ENCODE measurements at regions not wholly inside any gene's neighbourhood (a gene's known extent, or its start where the extent isn't known, plus 50 kb on each side); places are given as distances from the start of the nearest gene placed in this dataset.

- Histone ChIP-seq H3K4me2 (ENCODE audit: unreplicated experiment) (no peak overlapping the region), H3K4me1 (ENCODE audit: insufficient read depth) (no peaks in the 10 kb centered on the region), H3K36me3 (ENCODE audit: low read depth) (no peaks in the 10 kb centered on the region), H3K27me3 (replicated peaks; ENCODE audit: insufficient read depth) (no peaks in the 10 kb centered on the region), H2AFZ (no peak overlapping the region), H3K79me2 (ENCODE audit: insufficient read depth) (no peaks in the 10 kb centered on the region), H3K27ac (no peak overlapping the region), H4K20me1 (ENCODE audit: insufficient read depth) (no peaks in the 10 kb centered on the region), H3F3A (ENCODE audit: insufficient read depth) (no peaks in the 10 kb centered on the region), H3K9ac (no peak overlapping the region), H3K4me3 (no peak overlapping the region), H3K9me2 (ENCODE audit: insufficient read depth) (no peaks in the 10 kb centered on the region), H3K9me3 (ENCODE audit: low read depth) (no peaks in the 10 kb centered on the region)
- in situ Hi-C loops (cut with MboI), result no loop called here
- no peak for DNase-seq
- TF ChIP-seq EZH2phosphoT487 (IDR thresholded peaks at IDR 0.05; ENCODE audit: insufficient read depth, low read depth) (no peak), EZH2 (IDR thresholded peaks at IDR 0.05; ENCODE audit: insufficient read depth, poor library complexity, severe bottlenecking) (no peak)
- 45 to 52% methylated on average over 8 of the region's 8 CpGs for WGBS, 2 experiments (ENCODE audit: low coverage in 1 of 2, low lambda C conversion rate in 2 of 2, missing lambda C conversion rate in 2 of 2)
Observed at GRCh38 chr5:5570646-5571045, 148.2 kb downstream of the ICE1 start.

GRCh38 chr5:5564898-5565297 lies 142.4 kb downstream of the ICE1 start:
- H3K27ac ChIP-seq, result no peak overlapping the region
- in situ Hi-C loops (cut with MboI), result no loop called here
- H4K20me1 ChIP-seq (ENCODE audit: insufficient read depth), result no peaks in the 10 kb centered on the region
- H3K4me3 ChIP-seq, result no peak overlapping the region
- H3K79me2 ChIP-seq (ENCODE audit: insufficient read depth), result no peaks in the 10 kb centered on the region
- H3K9me3 ChIP-seq (ENCODE audit: low read depth), result no peaks in the 10 kb centered on the region
- no peaks in the 10 kb centered on the region for H3K9me2 ChIP-seq (ENCODE audit: insufficient read depth)
- H3F3A ChIP-seq (ENCODE audit: insufficient read depth), result no peaks in the 10 kb centered on the region
- H3K4me2 ChIP-seq (ENCODE audit: unreplicated experiment), result no peak overlapping the region
- H3K36me3 ChIP-seq (ENCODE audit: low read depth), result no peaks in the 10 kb centered on the region
- WGBS, 2 experiments (ENCODE audit: low coverage in 1 of 2, low lambda C conversion rate in 2 of 2, missing lambda C conversion rate in 2 of 2), result 45 to 56% methylated on average over 4 of the region's 4 CpGs
- DNase-seq, result no peak
- no peak for TF ChIP-seq EZH2phosphoT487 (IDR thresholded peaks at IDR 0.05; ENCODE audit: insufficient read depth, low read depth)
- no peak for TF ChIP-seq EZH2 (IDR thresholded peaks at IDR 0.05; ENCODE audit: insufficient read depth, poor library complexity, severe bottlenecking)
- H3K9ac ChIP-seq, result no peak overlapping the region
- no peaks in the 10 kb centered on the region for H3K4me1 ChIP-seq (ENCODE audit: insufficient read depth)
- H3K27me3 ChIP-seq (replicated peaks; ENCODE audit: insufficient read depth), result no peaks in the 10 kb centered on the region
- H2AFZ ChIP-seq, result no peak overlapping the region

- DNase-seq, result no peak
- H3K4me3 ChIP-seq, result no peak overlapping the region
- H3F3A ChIP-seq (ENCODE audit: insufficient read depth), result no peaks in the 10 kb centered on the region
- no peaks in the 10 kb centered on the region for H3K9me3 ChIP-seq (ENCODE audit: low read depth)
- H3K4me2 ChIP-seq (ENCODE audit: unreplicated experiment), result no peak overlapping the region
- no peak overlapping the region for H3K9ac ChIP-seq
- no peaks in the 10 kb centered on the region for H4K20me1 ChIP-seq (ENCODE audit: insufficient read depth)
- in situ Hi-C loops (cut with MboI), result no loop called here
- H3K36me3 ChIP-seq (ENCODE audit: low read depth), result no peaks in the 10 kb centered on the region
- 0 to 5% methylated on average over 1 of the region's 1 CpG for WGBS, 2 experiments (ENCODE audit: low coverage in 1 of 2, low lambda C conversion rate in 2 of 2, missing lambda C conversion rate in 2 of 2)
- H3K9me2 ChIP-seq (ENCODE audit: insufficient read depth), result no peaks in the 10 kb centered on the region
- H3K79me2 ChIP-seq (ENCODE audit: insufficient read depth), result no peaks in the 10 kb centered on the region
- TF ChIP-seq EZH2 (IDR thresholded peaks at IDR 0.05; ENCODE audit: insufficient read depth, poor library complexity, severe bottlenecking) (no peak), EZH2phosphoT487 (IDR thresholded peaks at IDR 0.05; ENCODE audit: insufficient read depth, low read depth) (no peak)
- H3K4me1 ChIP-seq (ENCODE audit: insufficient read depth), result no peaks in the 10 kb centered on the region
- H3K27ac ChIP-seq, result no peak overlapping the region
- H3K27me3 ChIP-seq (replicated peaks; ENCODE audit: insufficient read depth), result no peaks in the 10 kb centered on the region
- no peak overlapping the region for H2AFZ ChIP-seq
Observed at GRCh38 chr5:5560016-5560415, 137.5 kb downstream of the ICE1 start.

GRCh38 chr5:5558638-5559527 lies 136.4 kb downstream of the ICE1 start:
- no peak for DNase-seq
- TF ChIP-seq EZH2phosphoT487 (IDR thresholded peaks at IDR 0.05; ENCODE audit: insufficient read depth, low read depth), result no peak
- no peak for TF ChIP-seq EZH2 (IDR thresholded peaks at IDR 0.05; ENCODE audit: insufficient read depth, poor library complexity, severe bottlenecking)
- no peak overlapping the region for H3K9ac ChIP-seq
- H3K4me2 ChIP-seq (ENCODE audit: unreplicated experiment), result no peak overlapping the region
- WGBS, 2 experiments (ENCODE audit: low coverage in 1 of 2, low lambda C conversion rate in 2 of 2, missing lambda C conversion rate in 2 of 2), result 10 to 16% methylated on average over 15 of the region's 15 CpGs
- H3K4me1 ChIP-seq (ENCODE audit: insufficient read depth), result no peaks in the 10 kb centered on the region
- in situ Hi-C loops (cut with MboI), result no loop called here
- no peaks in the 10 kb centered on the region for H3F3A ChIP-seq (ENCODE audit: insufficient read depth)
- no peak overlapping the region for H3K27ac ChIP-seq
- no peaks in the 10 kb centered on the region for H3K27me3 ChIP-seq (replicated peaks; ENCODE audit: insufficient read depth)
- no peaks in the 10 kb centered on the region for H3K9me3 ChIP-seq (ENCODE audit: low read depth)
- H3K4me3 ChIP-seq, result no peak overlapping the region
- no peak overlapping the region for H2AFZ ChIP-seq
- H3K9me2 ChIP-seq (ENCODE audit: insufficient read depth), result no peaks in the 10 kb centered on the region
- H4K20me1 ChIP-seq (ENCODE audit: insufficient read depth), result no peaks in the 10 kb centered on the region
- H3K79me2 ChIP-seq (ENCODE audit: insufficient read depth), result no peaks in the 10 kb centered on the region
- no peaks in the 10 kb centered on the region for H3K36me3 ChIP-seq (ENCODE audit: low read depth)

All from GM23248 (cell line).